OCI-LY1 (cell line): ENCODE measurements at regions not wholly inside any gene's neighbourhood (a gene's known extent, or its start where the extent isn't known, plus 50 kb on each side); places are given as distances from the start of the nearest gene placed in this dataset.
"Not testable (repeated sequence)": the region's sequence is repeated elsewhere in the genome, so short reads cannot be mapped to it uniquely, and the experiment has no call there.

Source experiments
- H2AFZ ChIP-seq: fragments of 200-600 bp; sonication (generic), shearing (Covaris generic); 2 replicates; pipeline ENCODE4 v1.6.0; 2014; ENCODE audit warnings: antibody characterized with exemption, mild to moderate bottlenecking, low read length
- H3F3A ChIP-seq: fragments of 200-600 bp; sonication (generic), shearing (Covaris generic); 2 replicates; pipeline ENCODE4 v1.6.0; 2014; ENCODE audit warnings: mild to moderate bottlenecking, antibody characterized with exemption, low read length, moderate library complexity; ENCODE audit not compliant: insufficient read depth
- H3K27ac ChIP-seq: fragments of 200-600 bp; sonication (generic); 2 replicates; pipeline ENCODE4 v1.5.1; 2014; ENCODE audit warnings: low read length, mixed run types, mild to moderate bottlenecking, low read depth; ENCODE audit not compliant: poor library complexity, severe bottlenecking
- H3K27me3 ChIP-seq: fragments of 200-600 bp; sonication (generic); 2 replicates; pipeline ENCODE4 v1.6.0; 2014; ENCODE audit warnings: antibody characterized with exemption, mild to moderate bottlenecking, low read length, moderate library complexity; ENCODE audit not compliant: insufficient read depth
- H3K36me3 ChIP-seq: fragments of 200-600 bp; sonication (generic); 2 replicates; pipeline ENCODE4 v1.6.1; 2014; ENCODE audit warnings: mild to moderate bottlenecking, antibody characterized with exemption, low read length, moderate library complexity, mixed read lengths; ENCODE audit not compliant: insufficient read depth
- H3K4me1 ChIP-seq: fragments of 200-600 bp; sonication (generic); 2 replicates; pipeline ENCODE4 v1.5.1; 2014; ENCODE audit warnings: mild to moderate bottlenecking, low read length, moderate library complexity; ENCODE audit not compliant: insufficient read depth, severe bottlenecking
- H3K4me2 ChIP-seq: fragments of 200-600 bp; sonication (generic), shearing (Covaris generic); 2 replicates; pipeline ENCODE4 v1.6.1; 2014; ENCODE audit warnings: low read length
- H3K4me3 ChIP-seq: fragments of 200-600 bp; sonication (generic); 2 replicates; pipeline ENCODE4 v1.5.1; 2014; ENCODE audit warnings: low read length, low read depth, mild to moderate bottlenecking, mixed read lengths; ENCODE audit not compliant: poor library complexity, severe bottlenecking
- H3K79me2 ChIP-seq: fragments of 200-600 bp; shearing (Covaris generic); 2 replicates; pipeline ENCODE4 v1.6.1; 2016; ENCODE audit warnings: mixed run types, low read length, mixed read lengths; ENCODE audit not compliant: insufficient read depth
- H3K9ac ChIP-seq: fragments of 200-600 bp; sonication (generic), shearing (Covaris generic); 2 replicates; pipeline ENCODE4 v1.6.1; 2014; ENCODE audit warnings: mild to moderate bottlenecking, low read length, mixed read lengths
- H3K9me2 ChIP-seq: fragments of 200-600 bp; sonication (generic), shearing (Covaris generic); 2 replicates; pipeline ENCODE4 v1.6.1; 2014; ENCODE audit warnings: low read depth, mild to moderate bottlenecking, low read length, mixed read lengths
- H3K9me3 ChIP-seq: fragments of 200-600 bp; shearing (Covaris generic); 2 replicates; pipeline ENCODE4 v1.6.1; 2014; ENCODE audit warnings: low read length, mixed read lengths
- H4K20me1 ChIP-seq: fragments of 200-600 bp; sonication (generic), shearing (Covaris generic); 2 replicates; pipeline ENCODE4 v1.6.0; 2016; ENCODE audit warnings: mild to moderate bottlenecking, low read length; ENCODE audit not compliant: insufficient read depth
- CTCF ChIP-seq: fragments of 200-600 bp; sonication (generic), shearing (Covaris generic); IDR thresholded peaks from 2 replicates; pipeline ENCODE4 v1.5.1; 2017; ENCODE audit warnings: mild to moderate bottlenecking, antibody characterized with exemption, low read length, moderate library complexity, mixed read lengths
- EZH2 ChIP-seq: fragments of 200-600 bp; sonication (generic), shearing (Covaris generic); IDR thresholded peaks from 2 replicates; pipeline ENCODE4 v1.8.0; 2017; ENCODE audit warnings: borderline replicate concordance, mixed run types, mild to moderate bottlenecking, antibody characterized with exemption, low read length, moderate library complexity, mixed read lengths

GRCh38 chr17:5769593-5770354, 185.5 kb upstream of the NLRP1 start:
- no peak overlapping the region for H3K4me3 ChIP-seq
- H3K9ac ChIP-seq: no peak overlapping the region
- H3K27ac ChIP-seq: no peak overlapping the region
- H3K79me2 ChIP-seq: no peaks in the 10 kb centered on the region
- no peaks in the 10 kb centered on the region for H3K4me1 ChIP-seq
- TF ChIP-seq EZH2 (no peak), CTCF (no peak)
- no peaks in the 10 kb centered on the region for H3K27me3 ChIP-seq
- H3F3A ChIP-seq: no peaks in the 10 kb centered on the region
- H3K4me2 ChIP-seq: no peak overlapping the region
- H4K20me1 ChIP-seq: no peaks in the 10 kb centered on the region
- no peaks in the 10 kb centered on the region for H3K36me3 ChIP-seq
- H2AFZ ChIP-seq: no peak overlapping the region
- H3K9me2 ChIP-seq: no peaks in the 10 kb centered on the region
- H3K9me3 ChIP-seq: no peaks in the 10 kb centered on the region

- Histone ChIP-seq H3K4me1 (no peaks in the 10 kb centered on the region), H3K4me3 (no peak overlapping the region), H3F3A (no peaks in the 10 kb centered on the region), H3K27me3 (no peaks in the 10 kb centered on the region), H3K9me2 (no peaks in the 10 kb centered on the region), H2AFZ (no peak overlapping the region), H3K9me3 (no peaks in the 10 kb centered on the region), H3K79me2 (no peaks in the 10 kb centered on the region), H3K27ac (no peak overlapping the region), H4K20me1 (no peaks in the 10 kb centered on the region), H3K4me2 (no peak overlapping the region), H3K9ac (no peak overlapping the region), H3K36me3 (no peaks in the 10 kb centered on the region)
- TF ChIP-seq CTCF (no peak), EZH2 (no peak)
Measured at GRCh38 chr17:5770441-5771270, 186.3 kb upstream of the NLRP1 start.

- not testable (repeated sequence) for H3K27me3 ChIP-seq, H3K9me2 ChIP-seq, H3K9ac ChIP-seq, H4K20me1 ChIP-seq, H3K79me2 ChIP-seq, H2AFZ ChIP-seq, H3K9me3 ChIP-seq, H3K4me3 ChIP-seq, H3K4me2 ChIP-seq, H3F3A ChIP-seq, H3K27ac ChIP-seq, H3K36me3 ChIP-seq, H3K4me1 ChIP-seq
Measured at GRCh38 chr17:5771271-5771577, 186.9 kb upstream of the NLRP1 start.

- H3K9me2 ChIP-seq, H3K9me3 ChIP-seq, H2AFZ ChIP-seq, H3K79me2 ChIP-seq, H3F3A ChIP-seq, H3K4me2 ChIP-seq, H3K9ac ChIP-seq, H3K4me1 ChIP-seq, H3K27me3 ChIP-seq, H3K27ac ChIP-seq, H3K4me3 ChIP-seq, H3K36me3 ChIP-seq, H4K20me1 ChIP-seq: not testable (repeated sequence)
Measured at GRCh38 chr17:5772017-5772416, 187.7 kb upstream of the NLRP1 start.
